Peyer's patch (tissue), 4 donors: ENCODE measurements at regions not wholly inside any gene's neighbourhood (a gene's known extent, or its start where the extent isn't known, plus 50 kb on each side); places are given as distances from the start of the nearest gene placed in this dataset.

Source experiments
- POLR2A ChIP-seq, 2 donors: fragments of 450-650 bp; IDR thresholded peaks; one replicate each; pipeline ENCODE4 v1.5.1; 2017; ENCODE audit warnings: antibody characterized with exemption in 2 of 2, mild to moderate bottlenecking in 2 of 2, moderate library complexity in 2 of 2
- TF ChIP-seq, protein P1 (sequence below), 6 experiments: fragments of 450-650 bp in 4 of 6; fragments of 200-600 bp in 2 of 6; sonication (generic) in 1 of 6; IDR thresholded peaks; one replicate each; pipeline ENCODE4 v1.5.1; 2017 to 2019; ENCODE audit warnings: antibody characterized with exemption in 6 of 6, mild to moderate bottlenecking in 3 of 6, moderate library complexity in 1 of 6

GRCh38 chr14:71348394-71348793 is 441.1 kb downstream of the PCNX1 start:
- TF ChIP-seq, protein P1, sequence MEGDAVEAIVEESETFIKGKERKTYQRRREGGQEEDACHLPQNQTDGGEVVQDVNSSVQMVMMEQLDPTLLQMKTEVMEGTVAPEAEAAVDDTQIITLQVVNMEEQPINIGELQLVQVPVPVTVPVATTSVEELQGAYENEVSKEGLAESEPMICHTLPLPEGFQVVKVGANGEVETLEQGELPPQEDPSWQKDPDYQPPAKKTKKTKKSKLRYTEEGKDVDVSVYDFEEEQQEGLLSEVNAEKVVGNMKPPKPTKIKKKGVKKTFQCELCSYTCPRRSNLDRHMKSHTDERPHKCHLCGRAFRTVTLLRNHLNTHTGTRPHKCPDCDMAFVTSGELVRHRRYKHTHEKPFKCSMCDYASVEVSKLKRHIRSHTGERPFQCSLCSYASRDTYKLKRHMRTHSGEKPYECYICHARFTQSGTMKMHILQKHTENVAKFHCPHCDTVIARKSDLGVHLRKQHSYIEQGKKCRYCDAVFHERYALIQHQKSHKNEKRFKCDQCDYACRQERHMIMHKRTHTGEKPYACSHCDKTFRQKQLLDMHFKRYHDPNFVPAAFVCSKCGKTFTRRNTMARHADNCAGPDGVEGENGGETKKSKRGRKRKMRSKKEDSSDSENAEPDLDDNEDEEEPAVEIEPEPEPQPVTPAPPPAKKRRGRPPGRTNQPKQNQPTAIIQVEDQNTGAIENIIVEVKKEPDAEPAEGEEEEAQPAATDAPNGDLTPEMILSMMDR (IDR thresholded peaks at IDR 0.05), result no peak
- no peak for TF ChIP-seq POLR2A (IDR thresholded peaks at IDR 0.05)
